Small intestine (tissue), 7 donors: ENCODE measurements at regions not wholly inside any gene's neighbourhood (a gene's known extent, or its start where the extent isn't known, plus 50 kb on each side); places are given as distances from the start of the nearest gene placed in this dataset.
A peak's percentile ranks its signal among the peaks of the same experiment; 100 is the strongest.

ENCODE experiments used
- DNase-seq, 2 donors: peaks; one replicate each; pipeline versions ENCODE4 v3.0.0 to v3.0.0-alpha.2; 2013
- FAIRE-seq: peaks from 2 replicates; lab custom pipeline; 2012; peaks lifted over from hg19 to GRCh38; lab: Jason Lieb, UNC
- H3K27ac ChIP-seq, 3 donors: one replicate each; pipeline ENCODE4 v1.5.1; 2013; ENCODE audit warnings: low read length in 2 of 3, mild to moderate bottlenecking in 2 of 3, control low read depth in 1 of 3, inconsistent platforms in 1 of 3, low read depth in 1 of 3, moderate library complexity in 1 of 3
- H3K27me3 ChIP-seq, 3 donors: one replicate each; pipeline ENCODE4 v1.6.1; 2013; ENCODE audit warnings: low read length in 3 of 3, inconsistent platforms in 1 of 3; ENCODE audit not compliant: control insufficient read depth in 3 of 3, insufficient read depth in 3 of 3
- H3K36me3 ChIP-seq, 3 donors: one replicate each; pipeline ENCODE4 v1.6.1; 2013; ENCODE audit warnings: low read length in 3 of 3, inconsistent platforms in 1 of 3, low read depth in 1 of 3, mild to moderate bottlenecking in 1 of 3, moderate library complexity in 1 of 3; ENCODE audit not compliant: control insufficient read depth in 3 of 3, insufficient read depth in 2 of 3
- H3K4me1 ChIP-seq, 3 donors: one replicate each; pipeline ENCODE4 v1.6.1; 2013; ENCODE audit warnings: low read length in 2 of 3, inconsistent platforms in 1 of 3, low read depth in 1 of 3, mild to moderate bottlenecking in 1 of 3, moderate library complexity in 1 of 3; ENCODE audit not compliant: control insufficient read depth in 3 of 3, insufficient read depth in 2 of 3
- H3K4me3 ChIP-seq, 3 donors: one replicate each; pipeline ENCODE4 v1.5.1; 2013; ENCODE audit warnings: low read length in 3 of 3, control low read depth in 1 of 3, inconsistent platforms in 1 of 3, low read depth in 1 of 3, mild to moderate bottlenecking in 1 of 3, moderate library complexity in 1 of 3
- H3K9me3 ChIP-seq, 2 donors: one replicate each; pipeline ENCODE4 v1.6.1; 2013; ENCODE audit warnings: low read depth in 1 of 2, low read length in 1 of 2; ENCODE audit not compliant: control insufficient read depth in 2 of 2, insufficient read depth in 1 of 2
- WGBS, 3 donors: extraction: QIAGEN DNeasy Blood & Tissue Kit; methylation state at CpG; one replicate each; pipeline ENCODE4 v1.1.7; 2013; 5-methylcytosine and 5-hydroxymethylcytosine counted together
- donor health status: healthy with polysubstance abuse.
- donor health status: control.
- donor health status: control.
- donor health status: Bipolar disorder and iron deficiency.
- donor health status: healthy.

- H3K27me3 ChIP-seq, result no peaks in the 10 kb centered on the region
- 58 to 74% (median 71%) methylated on average over 2 of the region's 2 CpGs for WGBS, 3 donors
- H3K36me3 ChIP-seq, result no peaks in the 10 kb centered on the region
- H3K4me1 ChIP-seq, result peaks cover 0 to 7% (median 0%) of the 10 kb centered on the region in 3 donors
- H3K4me3 ChIP-seq, result no peak overlapping the region
- FAIRE-seq (no peak), DNase-seq (no peak)
- H3K9me3 ChIP-seq, result no peaks in the 10 kb centered on the region
- no peak overlapping the region for H3K27ac ChIP-seq
Observed at GRCh38 chr6:21764989-21765388, 171.4 kb downstream of the SOX4 start.

GRCh38 chr6:21767891-21768648, 174.5 kb downstream of the SOX4 start:
- H3K27me3 ChIP-seq, result no peaks in the 10 kb centered on the region
- no peak overlapping the region for H3K27ac ChIP-seq
- WGBS, 3 donors, result 52 to 78% (median 65%) methylated on average over 3 of the region's 3 CpGs
- DNase-seq (no peak), FAIRE-seq (no peak)
- no peak overlapping the region for H3K4me3 ChIP-seq
- no peaks in the 10 kb centered on the region for H3K9me3 ChIP-seq
- H3K4me1 ChIP-seq, result peaks cover 0 to 13% (median 0%) of the 10 kb centered on the region in 3 donors
- H3K36me3 ChIP-seq, result no peaks in the 10 kb centered on the region

- FAIRE-seq, result no peak
- Histone ChIP-seq H3K36me3 (no peaks in the 10 kb centered on the region), H3K4me3 (no peak overlapping the region), H3K9me3 (no peaks in the 10 kb centered on the region), H3K4me1 (peaks cover 0 to 18% (median 0%) of the 10 kb centered on the region in 3 donors), H3K27ac (peak overlapping the region in 2 of 3 donors; percentile 40 to 75), H3K27me3 (no peaks in the 10 kb centered on the region)
- WGBS, 3 donors, result 63 to 86% (median 75%) methylated on average over 2 of the region's 2 CpGs
- no peak for DNase-seq
Observed at GRCh38 chr6:21769405-21769861, 175.9 kb downstream of the SOX4 start.

- peaks cover 0 to 18% (median 0%) of the 10 kb centered on the region in 3 donors for H3K4me1 ChIP-seq
- no peaks in the 10 kb centered on the region for H3K36me3 ChIP-seq
- no peaks in the 10 kb centered on the region for H3K9me3 ChIP-seq
- DNase-seq (peak in 1 of 2 donors; percentile 31), FAIRE-seq (no peak)
- peak overlapping the region in 1 of 3 donors; percentile 40 for H3K27ac ChIP-seq
- H3K27me3 ChIP-seq, result no peaks in the 10 kb centered on the region
- H3K4me3 ChIP-seq, result no peak overlapping the region
Observed at GRCh38 chr6:21769968-21770367, 176.4 kb downstream of the SOX4 start.

GRCh38 chr6:21771626-21772320, 178.2 kb downstream of the SOX4 start:
- Histone ChIP-seq H3K36me3 (no peaks in the 10 kb centered on the region), H3K27ac (no peak overlapping the region), H3K9me3 (no peaks in the 10 kb centered on the region), H3K27me3 (no peaks in the 10 kb centered on the region), H3K4me3 (no peak overlapping the region), H3K4me1 (peaks cover 0 to 18% (median 0%) of the 10 kb centered on the region in 3 donors)
- DNase-seq (no peak), FAIRE-seq (no peak)
- WGBS, 3 donors, result 55 to 66% (median 57%) methylated on average over 4 of the region's 4 CpGs

- no peak for FAIRE-seq
- Histone ChIP-seq H3K9me3 (no peaks in the 10 kb centered on the region), H3K27ac (no peak overlapping the region), H3K4me3 (no peak overlapping the region), H3K36me3 (no peaks in the 10 kb centered on the region), H3K27me3 (no peaks in the 10 kb centered on the region), H3K4me1 (peaks cover 0 to 18% (median 0%) of the 10 kb centered on the region in 3 donors)
- no peak for DNase-seq
Observed at GRCh38 chr6:21772477-21772876, 178.9 kb downstream of the SOX4 start.

GRCh38 chr6:21772884-21773575, 179.5 kb downstream of the SOX4 start:
- DNase-seq (peak; percentile 41 to 52), FAIRE-seq (no peak)
- 18 to 56% (median 35%) methylated on average over 9 of the region's 9 CpGs for WGBS, 3 donors
- H3K4me3 ChIP-seq, result no peak overlapping the region
- no peaks in the 10 kb centered on the region for H3K9me3 ChIP-seq
- peaks cover 0 to 18% (median 0%) of the 10 kb centered on the region in 3 donors for H3K4me1 ChIP-seq
- H3K36me3 ChIP-seq, result no peaks in the 10 kb centered on the region
- peak overlapping the region in 2 of 3 donors; percentile 11 to 29 for H3K27ac ChIP-seq
- no peaks in the 10 kb centered on the region for H3K27me3 ChIP-seq

GRCh38 chr6:21773576-21773968, 180.0 kb downstream of the SOX4 start:
- FAIRE-seq (no peak), DNase-seq (peak; percentile 25 to 61)

More at GRCh38 chr6:21773576-21773968, 180.0 kb downstream of the SOX4 start:
- Histone ChIP-seq H3K27ac (peak overlapping the region in 1 of 3 donors; percentile 29), H3K4me3 (no peak overlapping the region), H3K9me3 (no peaks in the 10 kb centered on the region), H3K4me1 (peaks cover 0 to 18% (median 0%) of the 10 kb centered on the region in 3 donors), H3K27me3 (no peaks in the 10 kb centered on the region), H3K36me3 (no peaks in the 10 kb centered on the region)
- WGBS, 3 donors, result 57 to 83% (median 68%) methylated on average over 6 of the region's 6 CpGs
